Body of pancreas (tissue), 4 donors: ENCODE measurements at regions not wholly inside any gene's neighbourhood (a gene's known extent, or its start where the extent isn't known, plus 50 kb on each side); places are given as distances from the start of the nearest gene placed in this dataset.

Experiments
- ATAC-seq: fragments of 150-250 bp; one replicate; pipeline ENCODE4 v1.9.1; 2016
- DNase-seq, 4 donors: peaks; one replicate each; pipeline ENCODE4 v3.0.0-alpha.2; 2019
- H3K27ac ChIP-seq, 4 donors: fragments of 200-600 bp; sonication (generic); 1 replicate in 3 of 4; 2 replicates in 1 of 4; pipeline versions ENCODE4 v1.5.1 to v1.6.1; 2016 to 2019; ENCODE audit warnings: mild to moderate bottlenecking in 1 of 4, mixed read lengths in 1 of 4, moderate library complexity in 1 of 4
- H3K27me3 ChIP-seq, 2 donors: fragments of 200-600 bp; sonication (generic); one replicate each; pipeline ENCODE4 v1.6.0; 2016; ENCODE audit warnings: mild to moderate bottlenecking in 1 of 2
- H3K36me3 ChIP-seq, 2 donors: fragments of 200-600 bp; sonication (generic); replicated peaks in 1 of 2; 2 replicates each; pipeline ENCODE4 v1.5.1; 2016; ENCODE audit warnings: low read depth in 2 of 2; ENCODE audit not compliant: insufficient read depth in 1 of 2
- H3K4me1 ChIP-seq: fragments of 200-600 bp; sonication (generic); one replicate; pipeline ENCODE4 v1.6.0; 2016
- H3K4me3 ChIP-seq, 2 donors: fragments of 200-600 bp; sonication (generic); 1 replicate in 1 of 2; 2 replicates in 1 of 2; pipeline ENCODE4 v1.5.1; 2016 to 2019
- H3K9me3 ChIP-seq, 3 donors: fragments of 200-600 bp; sonication (generic); 1 replicate in 2 of 3; 2 replicates in 1 of 3; pipeline ENCODE4 v1.5.1; 2016
- CTCF ChIP-seq, 7 experiments: fragments of 450-650 bp in 4 of 7; fragments of 200-600 bp in 3 of 7; sonication (generic) in 3 of 7; IDR thresholded peaks; one replicate each; pipeline ENCODE4 v1.5.1; 2016 to 2019; ENCODE audit warnings: antibody characterized with exemption in 7 of 7
- POLR2A ChIP-seq, 3 donors: fragments of 450-650 bp; IDR thresholded peaks; one replicate each; pipeline ENCODE4 v1.6.1; 2016; ENCODE audit warnings: antibody characterized with exemption in 3 of 3, mild to moderate bottlenecking in 2 of 3
- WGBS, 2 donors: methylation state at CpG; one replicate each; pipeline ENCODE4 v1.1.5; 2017; 5-methylcytosine and 5-hydroxymethylcytosine counted together
- intact Hi-C: fragments of 100-400 bp; cut with DNase I; formaldehyde crosslinking; loops from one replicate; pipeline ENCODE4 v1.15.1; 2023

- intact Hi-C loops, result no loop called here
- Histone ChIP-seq H3K4me3 (no peak overlapping the region), H3K27me3 (no peaks in the 10 kb centered on the region), H3K36me3 (no peaks in the 10 kb centered on the region), H3K4me1 (no peaks in the 10 kb centered on the region), H3K9me3 (no peaks in the 10 kb centered on the region), H3K27ac (no peak overlapping the region)
- ATAC-seq, result no peak
- DNase-seq, result no peak
- no peak for TF ChIP-seq POLR2A (IDR thresholded peaks at IDR 0.05)
- WGBS, 2 donors, result 46 to 49% methylated on average over 1 of the region's 1 CpG
These were observed 233.5 kb upstream of the HDAC9 start for GRCh38 chr7:18262058-18262457.

- WGBS, 2 donors, result 68 to 78% methylated on average over 4 of the region's 4 CpGs
- TF ChIP-seq POLR2A (IDR thresholded peaks at IDR 0.05) (no peak), CTCF (IDR thresholded peaks at IDR 0.05) (no peak)
- Histone ChIP-seq H3K36me3 (no peaks in the 10 kb centered on the region), H3K4me1 (no peaks in the 10 kb centered on the region), H3K9me3 (no peaks in the 10 kb centered on the region), H3K4me3 (no peak overlapping the region), H3K27ac (no peak overlapping the region), H3K27me3 (no peaks in the 10 kb centered on the region)
- intact Hi-C loops, result no loop called here
- DNase-seq (no peak), ATAC-seq (no peak)
These were observed 229.8 kb upstream of the HDAC9 start for GRCh38 chr7:18265611-18266281.

GRCh38 chr7:18268571-18268970, 227.0 kb upstream of the HDAC9 start:
- ATAC-seq (no peak), DNase-seq (no peak)
- Histone ChIP-seq H3K4me1 (no peaks in the 10 kb centered on the region), H3K27ac (no peak overlapping the region), H3K36me3 (no peaks in the 10 kb centered on the region), H3K9me3 (no peaks in the 10 kb centered on the region), H3K27me3 (no peaks in the 10 kb centered on the region), H3K4me3 (no peak overlapping the region)
- TF ChIP-seq CTCF (IDR thresholded peaks at IDR 0.05) (no peak), POLR2A (IDR thresholded peaks at IDR 0.05) (no peak)
- intact Hi-C loops, result no loop called here

- Histone ChIP-seq H3K4me3 (no peak overlapping the region), H3K36me3 (no peaks in the 10 kb centered on the region), H3K9me3 (no peaks in the 10 kb centered on the region), H3K4me1 (no peaks in the 10 kb centered on the region), H3K27ac (no peak overlapping the region), H3K27me3 (no peaks in the 10 kb centered on the region)
- no peak for TF ChIP-seq CTCF (IDR thresholded peaks at IDR 0.05)
- no peak for TF ChIP-seq POLR2A (IDR thresholded peaks at IDR 0.05)
- DNase-seq (no peak), ATAC-seq (no peak)
- WGBS, 2 donors, result 45 to 55% methylated on average over 2 of the region's 2 CpGs
- intact Hi-C loops, result no loop called here
These were observed 219.2 kb upstream of the HDAC9 start for GRCh38 chr7:18276380-18276779.

- 38 to 63% methylated on average over 1 of the region's 1 CpG for WGBS, 2 donors
- Histone ChIP-seq H3K27ac (no peak overlapping the region), H3K36me3 (no peaks in the 10 kb centered on the region), H3K9me3 (no peaks in the 10 kb centered on the region), H3K4me3 (no peak overlapping the region), H3K27me3 (no peaks in the 10 kb centered on the region), H3K4me1 (no peaks in the 10 kb centered on the region)
- no peak for ATAC-seq
- DNase-seq, result no peak
- intact Hi-C loops, result no loop called here
- no peak for TF ChIP-seq CTCF (IDR thresholded peaks at IDR 0.05)
- TF ChIP-seq POLR2A (IDR thresholded peaks at IDR 0.05), result no peak
These were observed 217.2 kb upstream of the HDAC9 start for GRCh38 chr7:18278316-18278715.
